ENCODE measurements at regions not wholly inside any gene's neighbourhood (a gene's known extent, or its start where the extent isn't known, plus 50 kb on each side); places are given as distances from the start of the nearest gene placed in this dataset.

DNA sequence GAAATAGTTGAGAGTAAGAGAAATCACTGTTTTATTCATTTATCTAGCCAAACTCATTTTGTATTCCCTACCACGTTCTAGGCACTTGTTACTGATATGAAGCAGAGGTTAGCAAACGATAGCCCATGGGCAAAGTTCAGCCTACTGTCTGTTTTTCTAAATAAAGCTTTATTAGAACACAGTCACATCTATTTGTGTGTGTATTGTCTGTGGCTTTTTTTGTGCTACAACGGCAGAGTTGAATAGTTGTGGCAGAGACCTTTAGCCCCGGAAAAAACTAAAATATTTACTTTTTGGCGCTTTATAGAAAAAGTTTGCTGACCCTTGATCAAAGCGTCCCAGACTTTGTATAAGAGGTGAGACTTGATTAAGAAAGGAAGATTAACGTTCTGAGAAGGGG, 289.1 kb upstream of the CFAP20DC start:
- Mint-ChIP-seq H3K9me3 (ENCODE audit: low read depth) (peaks cover 2% of the 10 kb centered on the region), H3K27ac (no peak overlapping the region), H3K36me3 (ENCODE audit: insufficient read depth) (no peaks in the 10 kb centered on the region), H3K27me3 (no peaks in the 10 kb centered on the region), H3K4me3 (ENCODE audit: low read depth) (no peak overlapping the region), H3K4me1 (ENCODE audit: low read depth) (peaks cover 8% of the 10 kb centered on the region)
- DNase-seq (ENCODE audit: low spot score, unreplicated experiment), result no peak
- TF ChIP-seq, protein P1, sequence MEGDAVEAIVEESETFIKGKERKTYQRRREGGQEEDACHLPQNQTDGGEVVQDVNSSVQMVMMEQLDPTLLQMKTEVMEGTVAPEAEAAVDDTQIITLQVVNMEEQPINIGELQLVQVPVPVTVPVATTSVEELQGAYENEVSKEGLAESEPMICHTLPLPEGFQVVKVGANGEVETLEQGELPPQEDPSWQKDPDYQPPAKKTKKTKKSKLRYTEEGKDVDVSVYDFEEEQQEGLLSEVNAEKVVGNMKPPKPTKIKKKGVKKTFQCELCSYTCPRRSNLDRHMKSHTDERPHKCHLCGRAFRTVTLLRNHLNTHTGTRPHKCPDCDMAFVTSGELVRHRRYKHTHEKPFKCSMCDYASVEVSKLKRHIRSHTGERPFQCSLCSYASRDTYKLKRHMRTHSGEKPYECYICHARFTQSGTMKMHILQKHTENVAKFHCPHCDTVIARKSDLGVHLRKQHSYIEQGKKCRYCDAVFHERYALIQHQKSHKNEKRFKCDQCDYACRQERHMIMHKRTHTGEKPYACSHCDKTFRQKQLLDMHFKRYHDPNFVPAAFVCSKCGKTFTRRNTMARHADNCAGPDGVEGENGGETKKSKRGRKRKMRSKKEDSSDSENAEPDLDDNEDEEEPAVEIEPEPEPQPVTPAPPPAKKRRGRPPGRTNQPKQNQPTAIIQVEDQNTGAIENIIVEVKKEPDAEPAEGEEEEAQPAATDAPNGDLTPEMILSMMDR (IDR thresholded peaks at IDR 0.05; ENCODE audit: unreplicated experiment), result no peak

- DNase-seq (ENCODE audit: low spot score, unreplicated experiment), result no peak
- TF ChIP-seq, protein P1 (IDR thresholded peaks at IDR 0.05; ENCODE audit: unreplicated experiment), result no peak
- H3K9me3 Mint-ChIP-seq (ENCODE audit: low read depth), result peaks cover 9% of the 10 kb centered on the region
Measured at GRCh38 chr3:59335338-59335737, 285.5 kb upstream of the CFAP20DC start.

GRCh38 chr3:59334585-59334984, 284.8 kb upstream of the CFAP20DC start:
- TF ChIP-seq, protein P1 (IDR thresholded peaks at IDR 0.05; ENCODE audit: unreplicated experiment), result no peak
- Mint-ChIP-seq H3K36me3 (ENCODE audit: insufficient read depth) (peaks cover 1% of the 10 kb centered on the region), H3K9me3 (ENCODE audit: low read depth) (peaks cover 9% of the 10 kb centered on the region), H3K27me3 (peaks cover 6% of the 10 kb centered on the region), H3K27ac (no peak overlapping the region), H3K4me3 (ENCODE audit: low read depth) (no peak overlapping the region), H3K4me1 (ENCODE audit: low read depth) (peaks cover 1% of the 10 kb centered on the region)
- DNase-seq (ENCODE audit: low spot score, unreplicated experiment), result no peak

More at GRCh38 chr3:59335338-59335737, 285.5 kb upstream of the CFAP20DC start:
- no peak overlapping the region for H3K27ac Mint-ChIP-seq
- H3K4me3 Mint-ChIP-seq (ENCODE audit: low read depth), result no peak overlapping the region
- H3K27me3 Mint-ChIP-seq, result no peaks in the 10 kb centered on the region
- H3K4me1 Mint-ChIP-seq (ENCODE audit: low read depth), result peaks cover 2% of the 10 kb centered on the region
- H3K36me3 Mint-ChIP-seq (ENCODE audit: insufficient read depth), result peaks cover 1% of the 10 kb centered on the region

- H3K4me3 Mint-ChIP-seq (ENCODE audit: low read depth), result no peak overlapping the region
- H3K27me3 Mint-ChIP-seq, result peaks cover 21% of the 10 kb centered on the region
- TF ChIP-seq, protein P1 (IDR thresholded peaks at IDR 0.05; ENCODE audit: unreplicated experiment), result no peak
- no peak for DNase-seq (ENCODE audit: low spot score, unreplicated experiment)
- H3K36me3 Mint-ChIP-seq (ENCODE audit: insufficient read depth), result no peaks in the 10 kb centered on the region
- H3K9me3 Mint-ChIP-seq (ENCODE audit: low read depth), result peaks cover under 1% of the 10 kb centered on the region
- peaks cover 3% of the 10 kb centered on the region for H3K4me1 Mint-ChIP-seq (ENCODE audit: low read depth)
- no peak overlapping the region for H3K27ac Mint-ChIP-seq
Measured at GRCh38 chr3:59327376-59327808, 277.6 kb upstream of the CFAP20DC start.

GRCh38 chr3:59326246-59327024, 276.6 kb upstream of the CFAP20DC start:
- Mint-ChIP-seq H3K9me3 (ENCODE audit: low read depth) (peaks cover 6% of the 10 kb centered on the region), H3K4me3 (ENCODE audit: low read depth) (no peak overlapping the region), H3K4me1 (ENCODE audit: low read depth) (peaks cover 6% of the 10 kb centered on the region), H3K27me3 (peaks cover 21% of the 10 kb centered on the region), H3K36me3 (ENCODE audit: insufficient read depth) (no peaks in the 10 kb centered on the region), H3K27ac (no peak overlapping the region)
- TF ChIP-seq, protein P1 (IDR thresholded peaks at IDR 0.05; ENCODE audit: unreplicated experiment), result peak; percentile 38
- no peak for DNase-seq (ENCODE audit: low spot score, unreplicated experiment)

All from progenitor cell of endocrine pancreas (in vitro differentiated cells).